EH (cell line): ENCODE measurements at regions not wholly inside any gene's neighbourhood (a gene's known extent, or its start where the extent isn't known, plus 50 kb on each side); places are given as distances from the start of the nearest gene placed in this dataset.
A peak's percentile ranks its signal among the peaks of the same experiment; 100 is the strongest.

ENCODE experiments used
- DNase-seq: peaks from one replicate; pipeline ENCODE4 v3.0.0-alpha.2; 2015; ENCODE audit warnings: low read depth

DNA sequence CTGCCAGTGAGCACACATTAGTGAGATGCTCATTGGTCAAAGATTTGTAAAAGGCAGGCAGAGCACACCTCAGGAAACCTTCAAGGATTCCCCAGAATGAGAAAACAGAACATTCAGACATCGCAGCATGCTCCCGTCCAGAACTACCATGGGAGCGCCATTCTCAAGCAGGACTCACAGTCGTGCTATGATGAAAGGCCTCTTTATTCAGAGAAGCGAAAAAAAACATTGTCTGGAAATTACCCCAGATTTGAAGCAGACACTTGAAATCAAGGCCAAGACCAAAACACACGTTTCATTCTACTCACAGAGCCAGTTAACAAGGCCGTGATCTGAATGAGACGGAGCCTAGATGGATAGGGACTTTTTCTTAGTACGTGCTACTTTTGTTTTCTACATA, 961.8 kb upstream of the TENM3 start:
- no peak for DNase-seq

DNA sequence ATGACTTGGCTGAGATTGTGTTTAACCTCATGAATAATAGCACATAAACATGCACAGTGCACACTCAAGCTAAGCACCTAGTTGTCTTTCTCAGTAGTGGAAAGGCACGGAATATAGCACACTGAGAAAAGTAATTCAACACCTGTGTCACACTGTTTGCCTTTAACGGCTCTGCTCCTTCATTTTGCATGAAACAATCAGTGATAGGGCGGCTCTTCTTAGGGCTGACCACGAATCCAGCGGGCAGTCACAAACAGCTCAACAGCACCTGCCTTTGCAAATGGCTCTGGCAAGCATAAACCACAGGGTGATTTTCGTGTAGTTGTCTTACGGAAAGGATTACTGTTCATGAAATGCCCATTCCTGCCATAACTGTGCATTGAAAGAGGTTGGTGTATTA, 954.0 kb upstream of the TENM3 start:
- no peak for DNase-seq

DNA sequence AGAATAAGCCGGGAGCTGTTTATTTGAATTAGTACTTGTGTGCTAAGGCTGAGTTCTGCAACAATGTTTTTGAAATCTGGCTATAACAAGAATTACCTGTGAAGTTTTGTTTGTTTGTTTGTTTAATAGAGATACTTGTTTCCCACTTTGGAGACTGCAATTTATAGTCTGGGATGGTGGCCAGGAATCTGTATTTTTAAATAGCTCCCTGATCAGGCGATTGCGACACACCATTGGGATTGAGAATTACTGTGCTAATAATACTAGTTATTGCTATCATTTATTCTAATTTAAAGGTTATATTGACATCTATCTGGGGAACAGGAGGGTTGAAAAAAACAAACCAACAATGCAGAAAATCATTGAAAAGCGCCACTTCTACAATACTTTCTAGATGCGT, 951.6 kb upstream of the TENM3 start:
- DNase-seq = no peak

DNA sequence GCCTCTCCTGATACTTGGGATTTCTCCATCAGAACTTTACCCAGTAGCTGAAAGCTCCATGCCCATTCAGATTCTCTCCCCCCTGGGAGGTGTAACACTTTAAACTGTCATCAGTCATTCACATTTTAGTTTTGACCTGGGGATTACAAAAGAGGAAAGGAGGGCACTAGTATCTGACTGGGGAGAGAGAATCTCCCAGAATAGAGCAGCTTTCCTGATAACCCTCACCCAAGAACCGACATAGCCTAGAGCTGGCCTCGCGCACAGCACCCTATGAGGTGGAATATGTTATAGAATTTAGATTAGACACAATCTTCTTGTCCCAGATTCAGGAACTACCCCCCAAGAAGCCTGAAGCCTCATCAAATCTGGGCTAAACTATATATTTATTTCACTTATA, 950.2 kb upstream of the TENM3 start:
- no peak for DNase-seq

DNA sequence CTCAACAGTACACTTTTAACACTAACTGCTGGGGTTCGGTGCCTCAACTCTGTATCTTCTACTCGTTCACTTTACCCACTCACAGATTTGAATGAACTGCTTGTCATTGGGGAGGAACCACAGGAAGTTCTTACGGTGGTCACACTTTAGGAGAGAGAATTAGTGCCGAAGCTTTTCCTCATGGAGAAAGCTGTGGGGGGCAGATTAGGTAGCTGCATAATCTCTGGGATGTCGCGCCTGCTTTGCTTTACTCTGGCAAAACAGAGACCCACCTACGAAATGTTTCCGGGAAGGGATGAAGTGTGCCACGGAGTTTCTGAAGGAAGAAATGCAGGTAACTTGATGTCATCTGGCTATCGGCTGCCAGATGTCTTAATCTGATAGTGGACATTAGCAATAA, 949.7 kb upstream of the TENM3 start:
- no peak for DNase-seq

DNA sequence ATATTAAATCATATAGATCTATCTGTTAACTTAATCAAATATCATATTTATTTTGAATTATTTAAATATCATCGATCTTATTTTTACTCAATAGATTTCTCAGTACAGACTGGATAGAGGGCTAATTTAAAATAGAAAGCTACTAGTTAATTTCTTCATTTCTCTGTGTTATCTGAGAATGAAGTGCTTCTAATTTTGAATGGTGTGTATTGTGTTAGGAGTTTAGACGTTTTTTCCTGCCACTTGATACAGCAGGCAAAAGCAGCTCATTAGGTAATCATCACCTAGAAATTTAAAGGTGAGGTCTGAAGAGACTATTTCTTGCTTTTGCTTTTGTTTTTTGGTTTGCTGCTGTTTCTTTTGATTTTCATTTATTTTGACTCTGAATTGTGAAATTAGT, 948.8 kb upstream of the TENM3 start:
- no peak for DNase-seq

DNA sequence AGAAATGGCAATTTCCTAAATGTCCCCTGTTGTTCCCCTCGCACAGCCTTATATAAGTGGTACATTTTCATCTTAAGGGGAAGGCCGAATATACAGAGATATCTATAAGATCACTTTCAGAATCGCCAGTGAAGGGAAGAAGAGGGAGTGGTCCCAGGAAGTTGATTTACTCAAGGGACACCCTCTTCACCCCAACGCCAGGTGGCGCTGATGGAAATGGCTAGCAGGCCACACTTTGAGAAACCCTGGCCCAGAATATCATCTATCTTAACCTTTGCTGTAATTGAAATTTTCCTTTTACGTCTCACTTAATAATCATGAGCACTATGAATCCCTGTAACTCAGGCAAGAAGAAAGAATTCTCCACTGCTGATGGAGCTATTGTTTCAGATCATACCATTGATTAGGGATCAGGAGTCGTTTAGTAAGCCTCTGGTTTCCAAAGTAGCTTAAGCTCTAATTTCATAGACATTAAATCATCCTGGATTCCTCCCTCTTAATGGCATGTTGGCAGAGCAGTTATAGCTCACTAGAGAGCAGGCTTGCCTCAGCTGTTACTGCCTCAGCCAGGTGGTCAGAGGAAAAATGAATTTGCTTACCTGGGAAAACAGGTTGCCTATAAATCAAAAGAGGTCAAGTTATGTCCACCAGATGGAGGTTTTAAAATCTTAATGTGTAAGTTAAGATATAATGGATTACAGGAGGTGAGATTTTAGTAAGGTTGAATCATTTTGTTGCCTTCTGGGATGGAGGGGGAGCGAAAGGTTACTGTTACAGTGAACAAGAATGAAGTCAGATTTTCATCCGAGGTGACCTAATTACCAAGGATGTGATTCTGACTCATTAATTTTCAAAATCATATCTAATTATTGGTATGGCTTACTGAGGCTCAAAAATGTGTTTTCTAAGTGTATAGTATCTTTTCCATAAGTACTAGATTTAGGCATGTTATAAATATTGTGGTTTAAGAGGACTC, 941.2 kb upstream of the TENM3 start:
- peak; percentile 56 for DNase-seq

DNA sequence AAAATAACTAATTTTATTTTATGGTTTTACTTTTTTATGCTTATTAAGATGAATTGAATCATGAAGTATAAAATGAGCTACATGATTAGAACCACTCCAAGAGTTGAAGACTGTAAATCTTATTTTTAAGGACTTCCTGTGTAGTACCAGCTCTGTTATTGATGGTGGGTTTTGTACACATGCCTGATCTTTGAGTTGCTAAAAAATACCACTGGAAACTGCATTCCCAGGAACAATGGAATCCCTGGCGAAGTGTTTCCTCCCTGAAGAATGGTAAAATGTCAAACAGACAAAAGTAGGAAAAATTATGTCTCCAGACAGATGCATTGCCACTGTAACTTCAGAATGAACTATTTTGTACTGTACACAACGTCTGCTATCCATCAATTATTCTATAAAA, 935.4 kb upstream of the TENM3 start:
- no peak for DNase-seq

DNA sequence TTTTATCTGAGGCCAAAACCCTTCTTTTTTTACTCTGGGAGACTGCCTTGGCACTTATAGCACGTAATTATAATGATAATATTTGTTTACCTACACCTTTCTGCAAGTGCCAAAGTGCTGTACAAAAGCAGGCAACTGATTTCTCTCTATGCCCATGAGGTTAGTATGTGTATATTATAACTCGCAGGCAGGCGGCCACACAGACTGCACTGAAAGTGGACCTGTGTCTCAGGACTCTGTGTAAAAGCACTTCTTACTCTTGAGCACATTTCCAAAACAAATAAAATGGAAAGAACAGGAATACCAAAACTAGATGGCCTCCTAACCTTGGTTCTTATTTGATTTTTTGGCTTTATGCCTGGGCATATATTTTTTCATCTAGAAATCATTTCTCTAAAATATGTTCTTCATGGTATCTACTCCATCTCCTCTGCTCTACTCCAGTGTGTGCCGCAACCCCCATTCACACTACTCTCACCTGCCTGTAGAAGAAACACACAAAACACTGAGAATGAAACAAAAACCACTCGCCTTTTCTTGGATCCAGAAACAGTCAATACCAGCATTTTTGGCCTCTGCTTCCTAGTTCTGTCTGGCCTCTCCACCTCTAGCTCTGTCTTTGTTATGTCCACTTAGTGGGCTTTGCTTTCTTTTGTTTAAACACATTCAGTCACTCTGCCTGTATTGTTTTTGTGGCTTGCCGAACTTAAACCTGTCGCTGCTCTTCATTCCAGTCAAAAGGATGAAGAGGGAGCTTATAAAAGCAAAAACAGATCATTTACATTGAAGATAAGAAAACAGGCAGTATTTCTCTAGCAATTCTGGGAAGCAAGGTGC, 934.5 kb upstream of the TENM3 start:
- DNase-seq = no peak

DNA sequence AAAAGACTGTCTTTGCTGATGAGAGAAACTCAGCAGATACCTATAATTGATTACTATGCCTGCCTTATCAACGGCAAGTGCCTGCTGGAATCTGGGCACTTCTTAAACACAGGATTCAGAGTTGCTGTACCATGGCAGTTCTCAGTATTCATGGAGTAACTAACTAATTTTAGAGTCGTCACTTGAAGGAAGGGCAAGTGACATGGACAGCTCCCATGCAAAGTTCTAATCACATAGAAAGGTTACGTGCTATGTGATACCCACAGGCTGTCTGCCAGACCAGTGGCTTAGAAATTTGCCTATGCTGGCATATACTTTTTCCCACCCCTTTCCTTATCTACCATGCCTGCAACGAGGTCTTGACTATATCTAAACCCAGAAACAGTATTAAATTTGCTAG, 931.1 kb upstream of the TENM3 start:
- DNase-seq = no peak

DNA sequence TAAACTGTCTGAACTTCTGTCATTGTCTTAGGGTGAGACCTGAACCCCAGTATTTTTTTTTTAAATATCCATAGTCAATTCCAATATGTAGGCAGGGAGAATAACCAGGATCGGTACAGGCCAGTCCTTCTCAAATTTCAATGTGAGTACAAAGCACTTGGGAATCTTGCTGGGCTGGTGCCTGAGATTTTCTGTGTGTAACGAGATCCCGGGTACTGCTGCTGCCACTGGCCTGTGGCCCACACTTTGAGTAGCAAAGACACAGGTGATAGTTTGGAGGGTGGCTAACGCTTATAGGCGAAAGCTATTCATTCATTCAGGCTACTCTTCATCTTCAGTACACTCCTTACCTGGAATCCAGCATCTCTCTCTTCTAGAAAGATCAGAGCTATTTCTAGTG, 923.6 kb upstream of the TENM3 start:
- no peak for DNase-seq

DNA sequence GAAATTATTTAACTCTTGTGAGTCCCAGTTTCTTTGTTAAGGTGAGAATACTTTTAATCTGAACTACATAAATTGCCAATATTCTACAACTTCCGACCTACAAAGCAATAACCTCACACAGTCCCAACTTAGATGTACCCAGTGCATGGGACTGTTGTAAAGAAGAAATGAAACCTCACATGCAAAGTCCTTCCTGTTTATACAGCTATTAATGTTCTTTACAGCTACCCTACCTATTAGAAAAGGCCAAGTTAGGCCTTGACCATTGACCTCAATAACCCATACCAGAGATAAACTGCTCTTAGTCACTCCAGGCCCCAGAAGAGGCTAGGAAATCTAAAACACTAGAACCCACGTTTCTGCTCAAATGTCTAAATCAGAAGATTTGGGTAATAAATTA, 920.1 kb upstream of the TENM3 start:
- DNase-seq = no peak

DNA sequence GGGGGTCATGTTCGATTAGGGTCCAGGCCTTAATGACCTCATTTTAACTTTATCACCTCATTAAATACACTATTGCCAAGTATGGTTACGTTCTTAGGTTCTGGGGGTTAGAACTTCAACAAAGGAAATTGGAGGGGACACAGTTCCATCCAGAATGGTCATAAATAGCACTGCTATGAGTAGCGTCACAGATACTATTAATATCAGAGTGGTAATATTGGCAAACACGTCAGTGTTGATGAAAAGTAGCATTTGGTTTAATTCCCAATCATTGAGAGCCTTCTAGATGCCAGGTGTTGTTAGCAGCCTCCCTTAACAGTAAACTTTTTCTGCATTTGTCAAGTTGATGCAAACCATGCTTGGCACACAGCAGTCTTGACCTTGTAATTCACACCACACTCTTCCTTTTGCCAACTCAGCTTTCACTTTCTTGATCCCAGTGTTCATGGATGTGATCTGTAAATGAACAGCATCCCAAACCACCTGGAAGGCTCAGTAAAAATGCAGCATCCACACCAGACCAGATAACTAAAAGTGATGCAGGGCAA, 912.5 kb upstream of the TENM3 start:
- no peak for DNase-seq

DNA sequence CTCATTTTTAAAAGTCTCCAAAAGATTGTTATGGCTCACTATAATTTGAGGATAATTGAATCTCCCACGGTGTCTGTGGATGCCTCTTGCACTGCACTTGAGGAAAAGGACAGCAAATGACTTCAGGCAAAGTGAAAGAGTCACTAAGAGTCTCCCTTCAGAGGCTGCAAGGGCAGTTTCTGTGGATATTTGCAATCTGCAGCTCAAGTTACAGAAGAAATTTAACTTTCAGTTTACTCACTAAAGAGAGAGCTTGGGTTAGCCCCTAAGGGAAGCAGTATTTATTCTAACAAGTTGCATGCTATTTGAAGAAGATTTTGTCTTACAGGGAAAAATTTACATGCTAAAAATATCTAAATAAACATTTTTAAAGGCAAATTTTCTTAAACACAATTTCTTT, 912.0 kb upstream of the TENM3 start:
- DNase-seq = no peak

DNA sequence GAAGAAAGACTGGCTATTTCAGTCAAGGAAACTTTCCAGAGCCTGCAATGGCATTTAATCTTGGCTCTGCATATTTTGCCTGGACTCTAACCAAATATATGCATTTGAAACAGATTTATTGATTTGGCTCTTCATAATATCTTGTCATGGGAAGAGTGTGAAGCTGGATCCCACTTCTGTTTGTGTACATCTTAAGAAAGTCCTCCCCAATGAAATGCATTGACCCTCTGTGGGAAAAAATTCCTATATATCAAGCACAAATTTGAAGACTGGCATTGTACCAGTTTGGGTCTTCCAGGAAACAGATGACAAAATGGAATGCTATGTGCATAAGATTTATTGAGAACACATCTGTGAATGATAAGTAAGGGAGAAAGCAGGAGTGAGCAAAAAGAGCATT, 897.3 kb upstream of the TENM3 start:
- DNase-seq = no peak

DNA sequence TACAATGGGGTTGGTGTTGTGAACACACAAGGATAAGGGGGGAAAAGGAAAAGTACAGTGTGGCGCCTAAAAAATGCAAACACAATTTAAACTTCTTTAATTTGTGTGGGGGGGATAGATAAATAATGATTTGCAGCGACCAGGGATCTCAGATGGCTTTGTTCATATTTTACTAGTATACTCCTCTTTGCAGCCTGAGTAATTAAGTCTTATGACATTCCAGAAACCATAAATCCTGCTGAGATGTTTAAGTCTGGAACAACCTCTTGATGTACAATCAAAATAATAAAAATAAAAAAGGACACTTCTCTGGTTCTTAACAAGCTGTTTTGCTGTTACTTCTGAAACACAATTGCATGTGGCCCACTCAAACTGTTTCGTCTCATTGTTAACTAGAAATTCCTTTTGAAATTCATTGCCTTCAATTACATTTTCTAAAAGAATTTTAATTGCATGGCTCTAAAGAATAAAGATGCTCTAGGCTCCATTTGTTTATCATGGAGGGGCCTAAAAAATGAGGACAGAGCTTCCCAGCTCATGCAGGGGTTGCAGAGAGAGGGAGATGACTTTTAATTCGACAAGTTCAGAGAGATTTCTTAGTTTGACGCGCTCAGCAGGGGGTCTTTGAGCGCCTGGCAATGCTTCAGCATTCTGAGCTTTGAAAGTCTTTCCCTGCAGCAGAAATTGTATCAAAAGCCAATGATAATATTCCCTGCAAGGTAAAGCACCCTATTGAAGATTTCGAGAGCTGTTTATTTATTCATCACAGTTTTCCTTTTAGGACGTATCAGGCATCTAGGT, 892.4 kb upstream of the TENM3 start:
- DNase-seq = no peak

DNA sequence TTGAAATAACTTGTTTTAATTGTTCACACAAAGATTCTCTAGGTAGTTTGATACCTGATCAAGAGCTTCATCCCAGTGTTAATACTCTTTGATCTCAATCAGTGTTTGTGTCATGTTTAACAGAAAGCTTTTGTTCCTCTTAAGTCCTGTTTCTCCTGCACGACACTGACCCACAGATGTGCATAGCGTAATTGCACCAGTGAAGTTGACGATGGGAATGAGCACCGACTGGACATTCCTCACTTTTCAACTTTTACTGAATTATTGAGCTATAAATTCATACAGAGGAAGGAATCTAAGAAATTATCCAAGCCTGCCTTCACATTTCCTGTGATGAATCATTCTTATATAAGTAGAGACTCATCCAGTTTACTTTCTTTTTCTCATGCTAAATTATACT, 878.7 kb upstream of the TENM3 start:
- DNase-seq = peak; percentile 9

DNA sequence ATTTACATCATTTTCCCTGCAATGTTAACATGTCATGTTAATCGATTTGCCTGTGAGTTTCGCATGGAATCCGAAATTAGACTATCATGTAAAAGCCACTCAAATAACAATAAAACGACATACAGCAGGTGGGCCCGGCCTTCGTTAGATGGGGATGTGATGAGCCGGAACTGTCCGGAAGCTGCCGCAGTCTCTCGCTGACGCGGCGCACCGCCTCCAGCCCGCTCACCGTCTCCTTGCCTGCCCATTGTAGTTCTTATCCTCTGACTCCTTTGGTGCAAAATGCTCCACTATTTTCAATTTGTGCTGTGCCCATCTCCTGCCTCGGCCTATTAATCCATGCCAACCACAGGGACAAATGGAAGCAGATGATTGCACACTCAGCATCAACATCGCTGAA, 877.5 kb upstream of the TENM3 start:
- DNase-seq = no peak

DNA sequence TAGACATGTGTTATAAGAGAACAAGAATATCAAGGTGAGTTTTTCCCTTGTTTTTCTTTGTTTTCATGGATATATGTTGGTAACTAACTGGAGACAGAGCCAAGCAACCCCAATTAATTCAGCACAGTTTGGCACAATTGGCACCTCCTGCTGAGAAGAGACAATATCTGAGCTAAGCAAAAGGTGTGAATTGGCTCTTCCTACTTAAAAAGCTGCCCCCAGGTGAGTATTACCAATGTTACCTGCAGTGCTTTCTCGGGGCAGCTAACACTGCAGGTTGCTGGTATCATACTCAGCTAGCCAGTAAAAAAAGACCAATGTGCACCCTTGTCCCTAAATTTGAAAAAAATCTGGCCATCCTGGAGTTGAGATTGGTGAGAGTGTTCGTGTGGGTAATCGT, 871.2 kb upstream of the TENM3 start:
- DNase-seq = no peak

DNA sequence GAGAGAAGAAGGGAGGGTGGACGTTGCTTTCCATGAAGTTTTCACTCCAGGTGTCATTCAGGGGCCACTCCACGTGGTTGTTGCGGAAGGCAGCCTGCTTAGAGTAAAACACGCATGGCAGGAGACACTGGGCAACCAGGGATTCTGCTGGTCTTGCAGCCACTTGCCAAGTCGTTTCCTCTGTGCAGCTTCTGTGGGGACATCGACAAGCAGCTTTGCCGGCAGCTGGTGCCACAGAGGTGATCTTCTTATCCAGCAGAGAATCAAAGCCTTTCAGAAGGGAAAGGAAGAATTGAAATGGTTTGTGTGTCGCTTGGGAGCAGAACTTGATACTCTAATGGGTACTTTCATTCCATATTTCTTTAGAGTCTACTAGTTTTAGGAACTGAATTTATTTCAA, 867.1 kb upstream of the TENM3 start:
- no peak for DNase-seq

DNA sequence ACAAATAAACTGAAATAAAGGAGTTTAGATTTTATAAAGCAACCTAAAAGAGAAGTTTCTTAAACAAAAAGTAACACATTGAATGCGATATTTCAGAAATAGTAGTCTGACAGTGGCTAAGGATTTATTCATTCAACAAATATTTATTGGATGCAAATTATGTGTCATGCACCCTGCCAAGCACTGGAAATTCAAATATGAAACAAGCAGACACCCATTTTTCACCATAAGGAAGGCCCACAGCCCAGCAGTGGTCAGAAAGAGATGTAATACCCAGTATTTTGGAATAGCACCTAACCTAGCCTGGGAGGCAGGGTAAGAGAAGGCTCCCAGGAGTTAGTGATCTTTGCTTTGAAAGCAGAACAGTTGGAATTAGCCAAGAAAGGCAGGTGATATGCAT, 855.1 kb upstream of the TENM3 start:
- DNase-seq = no peak

DNA sequence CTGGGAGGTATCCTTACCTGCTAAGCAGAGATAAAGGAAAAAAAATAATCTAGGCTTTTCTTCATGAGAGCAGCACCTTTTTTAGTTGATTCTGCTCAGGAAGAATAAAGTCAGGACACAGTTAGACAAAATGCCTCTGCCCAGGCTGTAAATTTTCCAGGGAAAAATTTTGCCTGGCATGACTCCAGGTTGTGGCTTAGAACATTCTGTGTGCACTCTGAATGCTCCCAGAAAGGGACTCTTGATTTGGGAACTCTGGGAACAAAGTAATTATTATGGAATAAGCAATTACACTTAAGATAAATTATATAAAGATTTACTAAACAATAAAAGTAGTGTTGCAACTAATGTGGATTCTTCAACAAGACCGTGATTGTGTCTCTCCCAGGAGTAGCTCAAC, 826.2 kb upstream of the TENM3 start:
- DNase-seq = no peak
